A549 (cell line): ENCODE measurements at regions not wholly inside any gene's neighbourhood (a gene's known extent, or its start where the extent isn't known, plus 50 kb on each side); places are given as distances from the start of the nearest gene placed in this dataset.

Experiments
- BHLHE40 ChIP-seq: IDR thresholded peaks from 2 replicates; pipeline ENCODE4 v1.6.1; 2012; ENCODE audit warnings: low read depth, low read length, inconsistent platforms
- CBX2 ChIP-seq: fragments of 200-600 bp; sonication (generic); IDR thresholded peaks from 2 replicates; pipeline ENCODE4 v1.6.1; 2016; ENCODE audit warnings: low read depth, mild to moderate bottlenecking, borderline replicate concordance
- EP300 ChIP-seq, 2 experiments: fragments of >200 bp; sonication (Bioruptor Twin); formaldehyde crosslinking; IDR thresholded peaks; 2 replicates in 1 of 2; 3 replicates in 1 of 2; pipeline ENCODE4 v1.6.1; 2016 to 2017
- HEYL ChIP-seq: fragments of 250-450 bp; sonication (Bioruptor Pico); IDR thresholded peaks from 2 replicates; pipeline ENCODE4 v1.8.0; 2021; ENCODE audit warnings: mild to moderate bottlenecking, moderate library complexity
- JUN ChIP-seq, 2 experiments: fragments of >200 bp; sonication (Bioruptor Twin); formaldehyde crosslinking; IDR thresholded peaks; 2 replicates in 1 of 2; 3 replicates in 1 of 2; pipeline ENCODE4 v1.6.1; 2016 to 2017
- JUNB ChIP-seq: fragments of >200 bp; sonication (Bioruptor Twin); formaldehyde crosslinking; IDR thresholded peaks from 2 replicates; pipeline ENCODE4 v1.6.1; 2016
- POLR2A ChIP-seq: IDR thresholded peaks from 2 replicates; pipeline ENCODE4 v1.6.1; 2012; ENCODE audit warnings: mild to moderate bottlenecking, low read length
- POLR2AphosphoS2 ChIP-seq: conservative IDR thresholded peaks from 2 replicates; pipeline ENCODE4 v1.6.1; 2012; ENCODE audit warnings: low read length, improper control_type of control experiment, inconsistent platforms
- RAD21 ChIP-seq, 2 experiments: fragments of >200 bp in 1 of 2; sonication (Bioruptor Twin) in 1 of 2; formaldehyde crosslinking in 1 of 2; IDR thresholded peaks in 1 of 2; conservative IDR thresholded peaks in 1 of 2; 2 replicates in 1 of 2; 3 replicates in 1 of 2; pipeline ENCODE4 v1.6.1; 2012 to 2018; ENCODE audit warnings: inconsistent platforms in 1 of 2
- SMC3 ChIP-seq: fragments of >200 bp; sonication (Bioruptor Twin); formaldehyde crosslinking; IDR thresholded peaks from 3 replicates; pipeline ENCODE4 v1.6.1; 2018; ENCODE audit warnings: inconsistent platforms
- ZC3H11A ChIP-seq: fragments of 450-650 bp; IDR thresholded peaks from 2 replicates; pipeline ENCODE4 v1.6.1; 2014; ENCODE audit warnings: antibody characterized with exemption, mild to moderate bottlenecking
- TF ChIP-seq, protein P1 (sequence below): fragments of >200 bp; sonication (Bioruptor Twin); formaldehyde crosslinking; IDR thresholded peaks from 3 replicates; pipeline ENCODE4 v1.5.1; 2016
- TF ChIP-seq, protein P2 (sequence below): IDR thresholded peaks from 2 replicates; pipeline ENCODE4 v1.6.1; 2012

DNA sequence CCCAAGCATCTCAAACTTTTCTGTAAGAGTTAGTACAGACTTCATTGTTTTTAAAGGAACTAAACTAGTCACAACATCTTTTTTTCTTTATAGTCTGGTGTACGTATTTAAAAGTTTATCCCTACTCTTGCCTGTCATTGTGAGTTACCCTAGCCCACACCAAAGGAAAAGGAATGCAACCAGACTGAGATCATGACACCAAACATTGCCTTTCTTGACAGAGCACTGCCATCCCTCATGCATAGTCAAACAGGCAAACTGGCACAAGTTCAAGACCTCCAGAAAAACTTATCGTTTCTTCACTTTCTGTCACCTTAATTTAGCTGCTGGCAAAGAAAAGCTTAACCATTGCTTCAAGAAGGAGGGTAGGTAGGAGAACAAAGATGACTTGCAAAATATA is 448.4 kb upstream of the MANEA start:
- TF ChIP-seq, protein P1, sequence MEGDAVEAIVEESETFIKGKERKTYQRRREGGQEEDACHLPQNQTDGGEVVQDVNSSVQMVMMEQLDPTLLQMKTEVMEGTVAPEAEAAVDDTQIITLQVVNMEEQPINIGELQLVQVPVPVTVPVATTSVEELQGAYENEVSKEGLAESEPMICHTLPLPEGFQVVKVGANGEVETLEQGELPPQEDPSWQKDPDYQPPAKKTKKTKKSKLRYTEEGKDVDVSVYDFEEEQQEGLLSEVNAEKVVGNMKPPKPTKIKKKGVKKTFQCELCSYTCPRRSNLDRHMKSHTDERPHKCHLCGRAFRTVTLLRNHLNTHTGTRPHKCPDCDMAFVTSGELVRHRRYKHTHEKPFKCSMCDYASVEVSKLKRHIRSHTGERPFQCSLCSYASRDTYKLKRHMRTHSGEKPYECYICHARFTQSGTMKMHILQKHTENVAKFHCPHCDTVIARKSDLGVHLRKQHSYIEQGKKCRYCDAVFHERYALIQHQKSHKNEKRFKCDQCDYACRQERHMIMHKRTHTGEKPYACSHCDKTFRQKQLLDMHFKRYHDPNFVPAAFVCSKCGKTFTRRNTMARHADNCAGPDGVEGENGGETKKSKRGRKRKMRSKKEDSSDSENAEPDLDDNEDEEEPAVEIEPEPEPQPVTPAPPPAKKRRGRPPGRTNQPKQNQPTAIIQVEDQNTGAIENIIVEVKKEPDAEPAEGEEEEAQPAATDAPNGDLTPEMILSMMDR, result no peak
- TF ChIP-seq CBX2 (no peak), POLR2A (no peak), ZC3H11A (no peak), SMC3 (no peak), POLR2AphosphoS2 (no peak), BHLHE40 (no peak), EP300 (IDR thresholded peaks at IDR 0.05) (no peak), JUNB (no peak), JUN (IDR thresholded peaks at IDR 0.05) (no peak), HEYL (no peak), RAD21 (conservative IDR thresholded peaks at IDR 0.05 in 1 of 2, IDR thresholded peaks at IDR 0.05 in 1 of 2) (no peak)
- TF ChIP-seq, protein P2, sequence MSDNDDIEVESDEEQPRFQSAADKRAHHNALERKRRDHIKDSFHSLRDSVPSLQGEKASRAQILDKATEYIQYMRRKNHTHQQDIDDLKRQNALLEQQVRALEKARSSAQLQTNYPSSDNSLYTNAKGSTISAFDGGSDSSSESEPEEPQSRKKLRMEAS, result no peak
